Activated naive CD4-positive, alpha-beta T cell treated with anti-CD3 and anti-CD28 coated beads, Interleukin-2, amount 10 ng/mL, durations not matched to agents 7 days and 5 days (primary cell): ENCODE measurements at regions not wholly inside any gene's neighbourhood (a gene's known extent, or its start where the extent isn't known, plus 50 kb on each side); places are given as distances from the start of the nearest gene placed in this dataset.

Experiments
- CTCF ChIA-PET: fragments of 350-600 bp; sonication (Branson Sonifier 250); formaldehyde crosslinking; loops from one replicate; lab custom pipeline; 2021; ENCODE audit warnings: antibody characterized with exemption; lab: Charles Lee
- DNase-seq: peaks from one replicate; pipeline ENCODE4 v3.0.0-alpha.2; 2020
- H3K27ac Mint-ChIP-seq: one replicate; pipeline ENCODE4 v1.8.0; 2021; ENCODE audit warnings: mild to moderate bottlenecking, moderate library complexity, mixed read lengths
- H3K27me3 Mint-ChIP-seq: one replicate; pipeline ENCODE4 v1.8.0; 2021; ENCODE audit warnings: mild to moderate bottlenecking, mixed read lengths
- H3K36me3 Mint-ChIP-seq: one replicate; pipeline ENCODE4 v1.8.0; 2021; ENCODE audit warnings: mixed read lengths
- H3K4me1 Mint-ChIP-seq: one replicate; pipeline ENCODE4 v1.8.0; 2021; ENCODE audit warnings: mixed read lengths
- H3K4me3 Mint-ChIP-seq: one replicate; pipeline ENCODE4 v1.8.0; 2021; ENCODE audit warnings: mild to moderate bottlenecking, moderate library complexity, mixed read lengths
- H3K9me3 Mint-ChIP-seq: one replicate; pipeline ENCODE4 v1.8.0; 2021; ENCODE audit warnings: mixed read lengths

GRCh38 chr7:17447728-17448478 is 149.5 kb downstream of the AHR start:
- H3K4me1 Mint-ChIP-seq, result no peaks in the 10 kb centered on the region
- H3K4me3 Mint-ChIP-seq, result no peak overlapping the region
- H3K27me3 Mint-ChIP-seq, result peaks cover 17% of the 10 kb centered on the region
- H3K36me3 Mint-ChIP-seq, result peaks cover 1% of the 10 kb centered on the region
- no peak overlapping the region for H3K27ac Mint-ChIP-seq
- peaks cover 17% of the 10 kb centered on the region for H3K9me3 Mint-ChIP-seq
- no peak for DNase-seq
- CTCF ChIA-PET, result no interaction called here

- Mint-ChIP-seq H3K4me1 (no peaks in the 10 kb centered on the region), H3K27me3 (peaks cover 17% of the 10 kb centered on the region), H3K4me3 (no peak overlapping the region), H3K9me3 (peaks cover 17% of the 10 kb centered on the region), H3K36me3 (peaks cover 1% of the 10 kb centered on the region), H3K27ac (no peak overlapping the region)
- DNase-seq, result no peak
- CTCF ChIA-PET, result no interaction called here
Observed at GRCh38 chr7:17448479-17449423, 150.3 kb downstream of the AHR start.

DNA sequence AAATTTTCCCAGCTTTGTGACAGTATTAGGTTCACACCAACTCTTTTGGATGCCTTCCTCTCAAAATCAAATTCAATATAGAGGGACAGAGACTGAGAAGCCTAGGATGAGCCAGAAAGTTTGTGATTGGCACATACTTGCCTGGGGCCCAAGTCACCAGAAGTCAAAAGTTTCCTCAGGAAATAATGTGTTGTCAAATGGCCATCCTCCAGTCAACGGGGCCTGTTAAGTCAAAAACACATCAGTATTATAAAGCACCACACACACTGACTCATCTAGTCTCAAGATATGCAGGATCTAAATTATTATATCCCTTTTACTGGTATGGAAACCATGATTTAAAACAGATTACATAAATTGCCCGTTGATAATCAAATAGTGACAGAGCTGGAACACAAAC is 158.1 kb downstream of the AHR start:
- H3K27me3 Mint-ChIP-seq, result no peaks in the 10 kb centered on the region

DNA sequence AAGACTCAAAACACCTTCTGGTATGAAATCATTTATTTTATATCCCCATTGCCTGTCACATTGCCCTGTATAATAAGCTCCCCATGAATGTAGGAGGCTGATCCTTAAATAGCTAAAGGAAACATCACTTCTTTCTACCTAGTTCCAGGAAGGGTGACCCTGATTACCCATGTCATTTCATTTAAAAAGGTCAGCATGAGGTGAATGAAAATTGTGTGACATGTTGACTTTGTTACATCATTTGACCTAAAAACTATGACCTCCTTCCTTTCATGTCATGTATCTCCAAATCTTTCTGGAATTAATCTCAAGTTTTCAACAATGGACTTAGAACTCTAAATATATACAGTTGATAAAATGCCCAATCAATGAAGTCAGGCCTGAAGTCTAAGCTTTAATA is 161.5 kb downstream of the AHR start:
- no peak for DNase-seq
- no peak overlapping the region for H3K4me3 Mint-ChIP-seq
- CTCF ChIA-PET, result no interaction called here
- no peak overlapping the region for H3K27ac Mint-ChIP-seq
- peaks cover 20% of the 10 kb centered on the region for H3K36me3 Mint-ChIP-seq
- H3K27me3 Mint-ChIP-seq, result no peaks in the 10 kb centered on the region
- peaks cover 25% of the 10 kb centered on the region for H3K4me1 Mint-ChIP-seq
- peaks cover 22% of the 10 kb centered on the region for H3K9me3 Mint-ChIP-seq

More for the DNA sequence above, 158.1 kb downstream of the AHR start:
- Mint-ChIP-seq H3K36me3 (peaks cover 15% of the 10 kb centered on the region), H3K4me3 (no peak overlapping the region), H3K27ac (no peak overlapping the region), H3K9me3 (peaks cover 21% of the 10 kb centered on the region), H3K4me1 (peaks cover under 1% of the 10 kb centered on the region)
- DNase-seq, result no peak
- CTCF ChIA-PET, result no interaction called here

DNA sequence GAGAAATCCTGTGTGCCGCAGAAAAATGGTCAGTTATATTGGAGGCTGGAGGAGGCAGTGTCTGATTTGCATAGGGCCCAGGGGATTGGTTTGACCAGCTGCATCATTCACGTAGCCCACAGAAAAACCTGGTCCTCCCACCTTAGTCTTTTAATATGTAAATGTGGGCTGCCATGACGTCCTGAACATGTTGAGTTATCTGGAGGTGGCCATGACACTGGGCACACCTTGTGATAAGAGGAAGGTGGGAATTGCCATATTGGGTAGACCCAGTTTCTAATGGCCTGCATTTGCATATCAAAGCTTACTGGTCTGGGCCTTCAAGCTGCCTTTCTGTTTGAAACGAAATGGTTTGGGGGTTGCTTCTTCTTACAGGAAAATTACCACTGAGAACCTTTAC is 162.2 kb downstream of the AHR start:
- H3K36me3 Mint-ChIP-seq, result peaks cover 20% of the 10 kb centered on the region
- CTCF ChIA-PET, result no interaction called here
- no peak overlapping the region for H3K4me3 Mint-ChIP-seq
- H3K4me1 Mint-ChIP-seq, result peaks cover 26% of the 10 kb centered on the region
- no peak overlapping the region for H3K27ac Mint-ChIP-seq
- no peak for DNase-seq
- peaks cover 22% of the 10 kb centered on the region for H3K9me3 Mint-ChIP-seq
- H3K27me3 Mint-ChIP-seq, result no peaks in the 10 kb centered on the region

- H3K9me3 Mint-ChIP-seq, result peaks cover 21% of the 10 kb centered on the region
- peaks cover 6% of the 10 kb centered on the region for H3K27me3 Mint-ChIP-seq
- no peak for DNase-seq
- peaks cover 35% of the 10 kb centered on the region for H3K4me1 Mint-ChIP-seq
- H3K27ac Mint-ChIP-seq, result no peak overlapping the region
- H3K4me3 Mint-ChIP-seq, result no peak overlapping the region
- peaks cover 20% of the 10 kb centered on the region for H3K36me3 Mint-ChIP-seq
- CTCF ChIA-PET, result no interaction called here
Observed at GRCh38 chr7:17462131-17462631, 163.7 kb downstream of the AHR start.

GRCh38 chr7:17463511-17464085 is 165.1 kb downstream of the AHR start:
- CTCF ChIA-PET, result no interaction called here
- H3K4me1 Mint-ChIP-seq, result peaks cover 35% of the 10 kb centered on the region
- H3K27me3 Mint-ChIP-seq, result peaks cover 6% of the 10 kb centered on the region
- H3K27ac Mint-ChIP-seq, result peak overlapping the region; percentile 57
- H3K9me3 Mint-ChIP-seq, result peaks cover 10% of the 10 kb centered on the region
- no peak for DNase-seq
- peak overlapping the region; percentile 55 for H3K4me3 Mint-ChIP-seq
- peaks cover 11% of the 10 kb centered on the region for H3K36me3 Mint-ChIP-seq

DNA sequence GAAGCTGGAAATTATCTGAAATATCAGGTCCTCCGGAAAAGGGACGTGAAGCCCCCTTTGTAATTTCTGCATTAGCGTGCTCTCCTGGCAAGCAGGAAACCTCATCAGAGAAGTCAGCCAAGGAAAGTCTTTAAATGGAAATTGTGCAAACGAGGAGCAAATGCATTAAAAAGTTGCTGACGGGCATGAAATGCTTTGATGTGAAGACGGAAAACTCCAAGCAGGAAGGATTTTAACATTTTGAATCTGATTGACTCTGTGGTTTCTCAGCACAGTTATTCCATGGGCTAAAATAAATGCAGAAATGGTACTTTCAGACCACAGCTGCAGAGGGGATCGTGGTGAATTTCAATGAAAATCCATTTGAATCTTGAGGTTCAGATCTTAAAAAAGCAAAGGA is 167.8 kb downstream of the AHR start:
- peaks cover 2% of the 10 kb centered on the region for H3K9me3 Mint-ChIP-seq
- H3K27ac Mint-ChIP-seq, result no peak overlapping the region
- H3K36me3 Mint-ChIP-seq, result peaks cover 6% of the 10 kb centered on the region
- H3K4me3 Mint-ChIP-seq, result no peak overlapping the region
- peaks cover 35% of the 10 kb centered on the region for H3K4me1 Mint-ChIP-seq
- CTCF ChIA-PET, result no interaction called here
- no peak for DNase-seq
- peaks cover 6% of the 10 kb centered on the region for H3K27me3 Mint-ChIP-seq

DNA sequence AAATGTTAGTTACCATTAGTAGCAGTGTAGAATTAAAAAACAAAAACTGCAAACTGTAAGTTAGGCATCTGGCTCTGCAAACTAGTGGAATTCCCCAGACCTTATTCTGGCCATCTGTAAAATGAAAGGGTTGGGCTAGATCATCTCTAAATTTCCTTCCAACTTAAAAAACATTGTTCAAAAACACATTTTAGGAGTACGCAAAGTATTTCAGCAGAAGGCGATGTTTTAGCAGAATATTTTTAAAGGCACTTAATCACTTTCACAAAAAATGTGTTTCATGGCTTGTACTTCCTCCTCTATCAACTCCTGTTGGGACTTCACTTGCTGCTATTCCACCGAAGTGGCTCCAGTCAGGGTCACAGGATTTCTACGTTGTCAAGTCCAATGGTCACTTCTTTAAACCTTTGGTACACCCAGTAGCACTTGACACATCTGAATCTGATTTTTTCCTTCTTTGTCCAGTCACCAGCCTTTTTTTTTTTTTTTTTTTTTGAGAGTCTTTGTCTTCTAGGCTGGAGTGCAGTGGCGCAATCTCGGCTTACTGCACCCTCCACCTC is 169.0 kb downstream of the AHR start:
- Mint-ChIP-seq H3K36me3 (peaks cover 3% of the 10 kb centered on the region), H3K27me3 (peaks cover 10% of the 10 kb centered on the region), H3K4me3 (no peak overlapping the region), H3K4me1 (peaks cover 29% of the 10 kb centered on the region), H3K27ac (no peak overlapping the region), H3K9me3 (peaks cover 6% of the 10 kb centered on the region)
- CTCF ChIA-PET, result no interaction called here
- DNase-seq, result no peak

- Mint-ChIP-seq H3K4me1 (peaks cover 3% of the 10 kb centered on the region), H3K27me3 (peaks cover 13% of the 10 kb centered on the region), H3K36me3 (peaks cover 2% of the 10 kb centered on the region), H3K9me3 (peaks cover 4% of the 10 kb centered on the region), H3K4me3 (no peak overlapping the region), H3K27ac (no peak overlapping the region)
- DNase-seq, result no peak
- CTCF ChIA-PET, result no interaction called here
Observed at GRCh38 chr7:17471325-17471724, 172.9 kb downstream of the AHR start.

GRCh38 chr7:17472518-17472917 is 174.1 kb downstream of the AHR start:
- no peak overlapping the region for H3K27ac Mint-ChIP-seq
- CTCF ChIA-PET, result no interaction called here
- no peak for DNase-seq
- H3K4me3 Mint-ChIP-seq, result no peak overlapping the region
- H3K9me3 Mint-ChIP-seq, result peaks cover 4% of the 10 kb centered on the region
- H3K27me3 Mint-ChIP-seq, result peaks cover 11% of the 10 kb centered on the region
- peaks cover 2% of the 10 kb centered on the region for H3K36me3 Mint-ChIP-seq
- no peaks in the 10 kb centered on the region for H3K4me1 Mint-ChIP-seq

DNA sequence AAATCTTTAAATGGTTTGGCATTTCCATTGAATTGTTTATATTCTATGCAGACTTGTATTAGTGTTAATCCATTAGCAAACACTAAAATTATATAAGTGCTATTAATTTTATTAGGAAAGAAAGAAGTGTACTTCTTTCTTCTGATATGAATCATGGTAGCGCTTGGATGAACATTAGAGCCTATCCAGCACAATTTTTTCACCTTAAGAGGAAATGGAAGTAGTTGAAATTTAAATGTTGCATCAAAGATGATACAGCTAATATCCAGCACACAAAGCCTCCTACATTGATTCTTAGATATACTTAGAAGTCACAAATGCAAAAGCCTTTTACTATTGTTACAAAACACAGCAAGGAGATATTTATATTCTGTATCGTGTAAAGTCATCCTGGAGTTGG is 174.5 kb downstream of the AHR start:
- Mint-ChIP-seq H3K27me3 (peaks cover 11% of the 10 kb centered on the region), H3K27ac (no peak overlapping the region), H3K9me3 (peaks cover 4% of the 10 kb centered on the region), H3K4me3 (no peak overlapping the region), H3K4me1 (no peaks in the 10 kb centered on the region), H3K36me3 (peaks cover 2% of the 10 kb centered on the region)
- CTCF ChIA-PET, result no interaction called here
- no peak for DNase-seq

GRCh38 chr7:17474724-17475344 is 176.4 kb downstream of the AHR start:
- peaks cover 2% of the 10 kb centered on the region for H3K36me3 Mint-ChIP-seq
- peaks cover 11% of the 10 kb centered on the region for H3K27me3 Mint-ChIP-seq
- CTCF ChIA-PET, result no interaction called here
- no peak overlapping the region for H3K4me3 Mint-ChIP-seq
- no peaks in the 10 kb centered on the region for H3K4me1 Mint-ChIP-seq
- no peak for DNase-seq
- no peak overlapping the region for H3K27ac Mint-ChIP-seq
- H3K9me3 Mint-ChIP-seq, result peaks cover 4% of the 10 kb centered on the region

GRCh38 chr7:17477182-17477581 is 178.7 kb downstream of the AHR start:
- DNase-seq, result no peak

More at GRCh38 chr7:17477182-17477581, 178.7 kb downstream of the AHR start:
- H3K9me3 Mint-ChIP-seq, result no peaks in the 10 kb centered on the region
- no peak overlapping the region for H3K4me3 Mint-ChIP-seq
- peaks cover 2% of the 10 kb centered on the region for H3K36me3 Mint-ChIP-seq
- no peaks in the 10 kb centered on the region for H3K4me1 Mint-ChIP-seq
- no peak overlapping the region for H3K27ac Mint-ChIP-seq
- CTCF ChIA-PET, result no interaction called here
- peaks cover 9% of the 10 kb centered on the region for H3K27me3 Mint-ChIP-seq
